ENCODE measurements at regions not wholly inside any gene's neighbourhood (a gene's known extent, or its start where the extent isn't known, plus 50 kb on each side); places are given as distances from the start of the nearest gene placed in this dataset.

GRCh38 chr18:984004-984403, 79.3 kb downstream of the ADCYAP1 start:
- TF ChIP-seq CTCF (IDR thresholded peaks at IDR 0.05) = no peak
- no peak for TF ChIP-seq EZH2phosphoT487 (IDR thresholded peaks at IDR 0.05; ENCODE audit: borderline replicate concordance, low read depth)
- TF ChIP-seq MEF2A (IDR thresholded peaks at IDR 0.05; ENCODE audit: borderline replicate concordance, low read depth) = no peak
- TF ChIP-seq YY1 (IDR thresholded peaks at IDR 0.05; ENCODE audit: low read depth) = no peak
- TF ChIP-seq RFX5 (IDR thresholded peaks at IDR 0.05; ENCODE audit: low read length) = no peak
- no peak for TF ChIP-seq TCF12 (IDR thresholded peaks at IDR 0.05)
- no peak for TF ChIP-seq TEAD4 (IDR thresholded peaks at IDR 0.05; ENCODE audit: borderline replicate concordance, insufficient read depth)
- no peak for TF ChIP-seq SMC3 (IDR thresholded peaks at IDR 0.05; ENCODE audit: low read depth, low read length)
- TF ChIP-seq USF2 (IDR thresholded peaks at IDR 0.05; ENCODE audit: borderline replicate concordance, low read depth, low read length) = no peak
- TF ChIP-seq MXI1 (IDR thresholded peaks at IDR 0.05; ENCODE audit: low read depth, low read length) = no peak
- TF ChIP-seq POLR2AphosphoS5 (IDR thresholded peaks at IDR 0.05; ENCODE audit: low read depth, low read length) = no peak
- no peak for TF ChIP-seq REST (IDR thresholded peaks at IDR 0.05; ENCODE audit: low read depth, low read length)

Data from SK-N-SH (cell line).